GM19023 (cell line): ENCODE measurements at regions not wholly inside any gene's neighbourhood (a gene's known extent, or its start where the extent isn't known, plus 50 kb on each side); places are given as distances from the start of the nearest gene placed in this dataset.

Experiments used
- ATAC-seq: cut with Tn5 transposase; IDR thresholded peaks from one replicate; pipeline ENCODE4 v1.9.1; 2021; ENCODE audit warnings: mild to moderate bottlenecking, moderate library complexity; ENCODE audit not compliant: unreplicated experiment

- no peak for ATAC-seq
These were observed 200.1 kb upstream of the ZNF717 start for GRCh38 chr3:75985432-75985831.

GRCh38 chr3:76010252-76010651 is 224.9 kb upstream of the ZNF717 start:
- ATAC-seq = no peak

GRCh38 chr3:76011121-76011520 is 225.8 kb upstream of the ZNF717 start:
- ATAC-seq = no peak

GRCh38 chr3:76015496-76015895 is 230.1 kb upstream of the ZNF717 start:
- ATAC-seq = no peak

- ATAC-seq = no peak
These were observed 230.8 kb upstream of the ZNF717 start for GRCh38 chr3:76016111-76016510.

GRCh38 chr3:76016769-76017439 is 231.6 kb upstream of the ZNF717 start:
- ATAC-seq = no peak

GRCh38 chr3:76021376-76021775 is 236.0 kb upstream of the ZNF717 start:
- no peak for ATAC-seq

GRCh38 chr3:76024640-76025039 is 239.3 kb upstream of the ZNF717 start:
- no peak for ATAC-seq

- ATAC-seq = no peak
These were observed 240.2 kb upstream of the ZNF717 start for GRCh38 chr3:76025561-76025960.

GRCh38 chr3:76026379-76026778 is 241.0 kb upstream of the ZNF717 start:
- no peak for ATAC-seq

- no peak for ATAC-seq
These were observed 243.4 kb upstream of the ZNF717 start for GRCh38 chr3:76028774-76029173.

- ATAC-seq = no peak
These were observed 249.3 kb upstream of the ZNF717 start for GRCh38 chr3:76034649-76035048.

GRCh38 chr3:76035117-76035516 is 249.8 kb upstream of the ZNF717 start:
- ATAC-seq = no peak

GRCh38 chr3:76038949-76039348 is 253.6 kb upstream of the ZNF717 start:
- ATAC-seq = no peak

- ATAC-seq = no peak
These were observed 254.1 kb upstream of the ZNF717 start for GRCh38 chr3:76039431-76039830.

- no peak for ATAC-seq
These were observed 255.6 kb upstream of the ZNF717 start for GRCh38 chr3:76040946-76041345.

GRCh38 chr3:76043746-76044145 is 258.4 kb upstream of the ZNF717 start:
- no peak for ATAC-seq

- no peak for ATAC-seq
These were observed 259.6 kb upstream of the ZNF717 start for GRCh38 chr3:76044601-76045600.

- no peak for ATAC-seq
These were observed 262.0 kb upstream of the ZNF717 start for GRCh38 chr3:76047368-76047767.

- ATAC-seq = no peak
These were observed 264.4 kb upstream of the ZNF717 start for GRCh38 chr3:76049776-76050175.

- ATAC-seq = no peak
These were observed 265.8 kb upstream of the ZNF717 start for GRCh38 chr3:76051145-76051544.

GRCh38 chr3:76054404-76054803 is 269.1 kb upstream of the ZNF717 start:
- ATAC-seq = no peak
